CD14-positive monocyte (primary cell): ENCODE measurements at regions not wholly inside any gene's neighbourhood (a gene's known extent, or its start where the extent isn't known, plus 50 kb on each side); places are given as distances from the start of the nearest gene placed in this dataset.

Experiments
- DNase-seq, 3 donors: peaks; one replicate each; pipeline ENCODE4 v3.0.0-alpha.2; 2011 to 2022
- H2AFZ ChIP-seq: 2 replicates; pipeline ENCODE4 v1.6.0; 2012; ENCODE audit warnings: mild to moderate bottlenecking, low read depth, low read length, inconsistent platforms; ENCODE audit not compliant: insufficient read depth, poor library complexity, severe bottlenecking
- H3K27ac ChIP-seq, 2 donors: 1 replicate in 1 of 2; 2 replicates in 1 of 2; pipeline ENCODE4 v1.5.1; 2012 to 2013; ENCODE audit warnings: low read length in 2 of 2, control low read depth in 1 of 2, inconsistent platforms in 1 of 2, low read depth in 1 of 2, mild to moderate bottlenecking in 1 of 2
- H3K27me3 ChIP-seq, 2 donors: one replicate each; pipeline versions ENCODE4 v1.6.0 to v1.6.1; 2011 to 2013; ENCODE audit warnings: low read length in 2 of 2; ENCODE audit not compliant: control insufficient read depth in 2 of 2, insufficient read depth in 2 of 2
- H3K36me3 ChIP-seq, 2 donors: replicated peaks in 1 of 2; 1 replicate in 1 of 2; 2 replicates in 1 of 2; pipeline versions ENCODE4 v1.5.1 to v1.6.1; 2012 to 2013; ENCODE audit warnings: low read length in 2 of 2, control low read depth in 1 of 2, inconsistent platforms in 1 of 2, mild to moderate bottlenecking in 1 of 2; ENCODE audit not compliant: insufficient read depth in 2 of 2, control insufficient read depth in 1 of 2
- H3K4me1 ChIP-seq, 2 donors: 1 replicate in 1 of 2; 2 replicates in 1 of 2; pipeline versions ENCODE4 v1.5.1 to v1.6.1; 2012 to 2013; ENCODE audit warnings: low read length in 2 of 2, control low read depth in 1 of 2, inconsistent platforms in 1 of 2, mild to moderate bottlenecking in 1 of 2, moderate library complexity in 1 of 2; ENCODE audit not compliant: insufficient read depth in 2 of 2, control insufficient read depth in 1 of 2
- H3K4me2 ChIP-seq: replicated peaks from 2 replicates; pipeline ENCODE3; 2012; ENCODE audit warnings: low read length, moderate library complexity, mild to moderate bottlenecking; ENCODE audit not compliant: poor library complexity, severe bottlenecking; ENCODE audit errors: extremely low read depth
- H3K4me3 ChIP-seq, 3 experiments: fragments of 200-600 bp in 1 of 3; sonication (generic) in 1 of 3; replicated peaks in 1 of 3; 1 replicate in 2 of 3; 2 replicates in 1 of 3; pipeline ENCODE4 v1.5.1; 2011 to 2013; ENCODE audit warnings: low read length in 3 of 3, mild to moderate bottlenecking in 3 of 3, control low read depth in 2 of 3, low read depth in 2 of 3, inconsistent platforms in 1 of 3, moderate library complexity in 1 of 3
- H3K79me2 ChIP-seq: 2 replicates; pipeline ENCODE4 v1.6.0; 2012; ENCODE audit warnings: mild to moderate bottlenecking, control low read depth, inconsistent platforms, low read length, moderate library complexity; ENCODE audit not compliant: insufficient read depth
- H3K9ac ChIP-seq: 2 replicates; pipeline ENCODE4 v1.6.0; 2017; ENCODE audit warnings: low read length, mild to moderate bottlenecking; ENCODE audit not compliant: insufficient read depth, poor library complexity, severe bottlenecking
- H3K9me3 ChIP-seq, 2 donors: replicated peaks in 1 of 2; 1 replicate in 1 of 2; 2 replicates in 1 of 2; pipeline versions ENCODE4 v1.5.1 to v1.6.1; 2012 to 2013; ENCODE audit warnings: low read length in 2 of 2, control low read depth in 1 of 2; ENCODE audit not compliant: control insufficient read depth in 1 of 2, insufficient read depth in 1 of 2
- H4K20me1 ChIP-seq: 2 replicates; pipeline ENCODE4 v1.6.0; 2012; ENCODE audit warnings: mild to moderate bottlenecking, low read length, control low read depth, moderate library complexity; ENCODE audit not compliant: insufficient read depth
- H3K27ac Mint-ChIP-seq, 7 donors: one replicate each; pipeline ENCODE4 v1.8.0; 2020; ENCODE audit warnings: mild to moderate bottlenecking in 7 of 7, mixed read lengths in 7 of 7, moderate library complexity in 6 of 7, inconsistent platforms in 2 of 7
- H3K27me3 Mint-ChIP-seq, 3 donors: one replicate each; pipeline ENCODE4 v1.8.0; 2021 to 2022; ENCODE audit warnings: low read depth in 3 of 3, mild to moderate bottlenecking in 3 of 3, mixed read lengths in 3 of 3, moderate library complexity in 3 of 3, inconsistent platforms in 1 of 3
- H3K36me3 Mint-ChIP-seq, 2 donors: one replicate each; pipeline ENCODE4 v1.8.0; 2020; ENCODE audit warnings: mixed read lengths in 2 of 2, inconsistent platforms in 1 of 2, mild to moderate bottlenecking in 1 of 2
- H3K4me1 Mint-ChIP-seq: one replicate; pipeline ENCODE4 v1.8.0; 2020; ENCODE audit warnings: mild to moderate bottlenecking, mixed read lengths
- H3K4me3 Mint-ChIP-seq, 2 donors: one replicate each; pipeline ENCODE4 v1.8.0; 2020; ENCODE audit warnings: mild to moderate bottlenecking in 2 of 2, mixed read lengths in 2 of 2, moderate library complexity in 1 of 2
- H3K9me3 Mint-ChIP-seq, 7 donors: one replicate each; pipeline ENCODE4 v1.8.0; 2020 to 2022; ENCODE audit warnings: mixed read lengths in 7 of 7, mild to moderate bottlenecking in 6 of 7, moderate library complexity in 6 of 7, inconsistent platforms in 2 of 7
- WGBS: methylation state at CpG from one replicate; pipeline ENCODE4 v1.1.5; 2013; ENCODE audit warnings: missing lambda C conversion rate; ENCODE audit not compliant: insufficient coverage; 5-methylcytosine and 5-hydroxymethylcytosine counted together
- intact Hi-C, 2 donors: fragments of 100-400 bp; cut with micrococcal nuclease; formaldehyde crosslinking; loops; one replicate each; pipeline versions ENCODE4 v1.15.0 to v1.15.1; 2023
- TF ChIP-seq, protein P1 (sequence below): fragments of 200-600 bp; IDR thresholded peaks from one replicate; pipeline ENCODE4 v1.8.0; 2022; ENCODE audit warnings: antibody characterized with exemption, mild to moderate bottlenecking

DNA sequence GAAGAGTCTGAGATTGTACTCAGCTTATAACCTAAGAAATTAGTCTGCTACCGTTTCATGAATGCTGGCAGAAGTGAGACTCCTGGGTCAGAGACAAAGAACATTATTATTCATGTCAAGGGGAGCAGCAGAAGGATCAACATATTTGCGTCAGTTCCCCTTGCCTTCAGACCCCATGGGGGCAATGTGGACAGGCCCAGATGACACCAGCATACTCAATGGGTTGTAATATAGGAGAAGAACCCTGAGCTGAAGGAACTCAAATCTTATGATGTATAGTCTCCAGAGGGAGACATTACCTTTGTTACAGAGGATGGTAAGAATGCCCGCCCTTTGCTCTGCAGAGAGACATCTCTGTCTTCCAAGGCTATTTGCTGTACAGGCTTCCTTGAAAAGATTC is 384.4 kb downstream of the EPM2A start:
- Mint-ChIP-seq H3K4me1 (no peaks in the 10 kb centered on the region), H3K4me3 (no peak overlapping the region), H3K36me3 (no peaks in the 10 kb centered on the region), H3K27me3 (no peaks in the 10 kb centered on the region), H3K9me3 (peaks cover 0 to 4% (median 0%) of the 10 kb centered on the region in 7 donors), H3K27ac (no peak overlapping the region)
- Histone ChIP-seq H3K9me3 (peaks cover 0 to 5% of the 10 kb centered on the region in 2 donors), H3K27me3 (no peaks in the 10 kb centered on the region), H4K20me1 (no peaks in the 10 kb centered on the region), H3K27ac (no peak overlapping the region), H3K4me2 (no peak overlapping the region), H3K79me2 (no peaks in the 10 kb centered on the region), H3K36me3 (no peaks in the 10 kb centered on the region), H3K4me3 (no peak overlapping the region), H3K9ac (no peak overlapping the region), H3K4me1 (no peaks in the 10 kb centered on the region), H2AFZ (no peak overlapping the region)
- no peak for DNase-seq
- intact Hi-C loops: no loop called here
- TF ChIP-seq, protein P1, sequence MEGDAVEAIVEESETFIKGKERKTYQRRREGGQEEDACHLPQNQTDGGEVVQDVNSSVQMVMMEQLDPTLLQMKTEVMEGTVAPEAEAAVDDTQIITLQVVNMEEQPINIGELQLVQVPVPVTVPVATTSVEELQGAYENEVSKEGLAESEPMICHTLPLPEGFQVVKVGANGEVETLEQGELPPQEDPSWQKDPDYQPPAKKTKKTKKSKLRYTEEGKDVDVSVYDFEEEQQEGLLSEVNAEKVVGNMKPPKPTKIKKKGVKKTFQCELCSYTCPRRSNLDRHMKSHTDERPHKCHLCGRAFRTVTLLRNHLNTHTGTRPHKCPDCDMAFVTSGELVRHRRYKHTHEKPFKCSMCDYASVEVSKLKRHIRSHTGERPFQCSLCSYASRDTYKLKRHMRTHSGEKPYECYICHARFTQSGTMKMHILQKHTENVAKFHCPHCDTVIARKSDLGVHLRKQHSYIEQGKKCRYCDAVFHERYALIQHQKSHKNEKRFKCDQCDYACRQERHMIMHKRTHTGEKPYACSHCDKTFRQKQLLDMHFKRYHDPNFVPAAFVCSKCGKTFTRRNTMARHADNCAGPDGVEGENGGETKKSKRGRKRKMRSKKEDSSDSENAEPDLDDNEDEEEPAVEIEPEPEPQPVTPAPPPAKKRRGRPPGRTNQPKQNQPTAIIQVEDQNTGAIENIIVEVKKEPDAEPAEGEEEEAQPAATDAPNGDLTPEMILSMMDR: no peak
- WGBS: no CpG with 5 or more reads among the region's 3 CpGs

DNA sequence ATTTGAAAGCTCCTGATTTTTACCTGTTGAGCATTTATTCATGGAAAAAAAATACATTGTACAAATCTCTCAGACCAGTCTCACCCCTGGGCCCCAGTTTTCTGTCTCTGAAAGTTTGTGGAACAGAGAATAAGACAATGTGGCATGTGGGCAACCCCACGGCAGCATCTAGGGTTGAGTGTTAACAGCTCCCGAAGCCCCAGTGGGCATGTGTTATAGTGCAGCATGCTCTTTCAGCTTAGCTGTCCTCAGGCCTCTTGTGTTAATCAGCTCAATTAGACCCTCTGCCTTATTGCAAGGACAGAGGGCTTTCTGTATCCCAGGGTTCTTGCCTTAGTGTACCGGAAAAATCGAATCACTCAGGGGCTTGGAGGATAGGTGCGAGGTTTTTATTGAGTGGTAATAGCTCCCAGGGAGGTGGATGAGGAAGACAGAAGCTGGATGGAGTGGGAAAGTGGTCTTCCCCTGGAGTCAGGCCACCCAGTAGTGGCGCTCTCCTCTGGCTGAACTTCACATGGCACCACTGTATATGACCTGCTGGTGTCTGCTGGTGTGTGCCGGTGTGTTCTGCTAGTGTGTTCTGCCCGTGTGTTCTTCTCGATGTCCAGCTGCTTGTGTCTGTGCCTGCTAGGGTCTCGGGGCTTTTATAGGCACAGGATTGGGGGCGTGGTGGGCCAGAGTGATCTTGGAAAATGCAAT is 382.8 kb downstream of the EPM2A start:
- Histone ChIP-seq H3K27ac (no peak overlapping the region), H3K9ac (no peak overlapping the region), H3K4me3 (no peak overlapping the region), H4K20me1 (no peaks in the 10 kb centered on the region), H3K9me3 (peaks cover 0 to 5% of the 10 kb centered on the region in 2 donors), H3K27me3 (no peaks in the 10 kb centered on the region), H3K36me3 (no peaks in the 10 kb centered on the region), H3K4me2 (no peak overlapping the region), H2AFZ (no peak overlapping the region), H3K4me1 (no peaks in the 10 kb centered on the region), H3K79me2 (no peaks in the 10 kb centered on the region)
- Mint-ChIP-seq H3K4me1 (no peaks in the 10 kb centered on the region), H3K27me3 (no peaks in the 10 kb centered on the region), H3K36me3 (no peaks in the 10 kb centered on the region), H3K4me3 (no peak overlapping the region), H3K9me3 (peaks cover 0 to 2% (median 0%) of the 10 kb centered on the region in 7 donors), H3K27ac (no peak overlapping the region)
- TF ChIP-seq, protein P1: no peak
- intact Hi-C loops: no loop called here
- DNase-seq: no peak
- WGBS: 85% methylated on average over 11 of the region's 11 CpGs
